HTR-8/SVneo (cell line): ENCODE measurements at regions not wholly inside any gene's neighbourhood (a gene's known extent, or its start where the extent isn't known, plus 50 kb on each side); places are given as distances from the start of the nearest gene placed in this dataset.
"Not testable (repeated sequence)": the region's sequence is repeated elsewhere in the genome, so short reads cannot be mapped to it uniquely, and the experiment has no call there.

Source experiments
- DNase-seq: peaks from one replicate; pipeline ENCODE4 v3.0.0; 2011; ENCODE audit warnings: low spot score, mixed read lengths; ENCODE audit not compliant: insufficient read length
- FAIRE-seq: peaks from 2 replicates; lab custom pipeline; 2011; peaks lifted over from hg19 to GRCh38; lab: Jason Lieb, UNC

DNA sequence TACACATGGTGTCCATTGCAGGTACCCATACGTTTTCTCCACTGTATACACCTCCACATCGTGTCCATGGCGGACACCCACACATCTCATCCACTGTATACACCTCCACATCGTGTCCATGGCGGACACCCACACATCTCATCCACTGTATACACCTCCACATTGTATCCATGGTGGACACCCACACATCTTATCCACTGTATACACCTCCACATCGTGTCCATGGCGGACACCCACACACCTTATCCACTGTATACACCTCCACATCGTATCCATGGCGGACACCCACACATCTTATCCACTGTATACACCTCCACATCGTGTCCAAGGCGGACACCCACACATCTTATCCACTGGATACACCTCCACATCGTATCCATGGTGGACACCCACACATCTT, 50.4 kb upstream of the TTC34 start:
- not testable (repeated sequence) for DNase-seq, FAIRE-seq

DNA sequence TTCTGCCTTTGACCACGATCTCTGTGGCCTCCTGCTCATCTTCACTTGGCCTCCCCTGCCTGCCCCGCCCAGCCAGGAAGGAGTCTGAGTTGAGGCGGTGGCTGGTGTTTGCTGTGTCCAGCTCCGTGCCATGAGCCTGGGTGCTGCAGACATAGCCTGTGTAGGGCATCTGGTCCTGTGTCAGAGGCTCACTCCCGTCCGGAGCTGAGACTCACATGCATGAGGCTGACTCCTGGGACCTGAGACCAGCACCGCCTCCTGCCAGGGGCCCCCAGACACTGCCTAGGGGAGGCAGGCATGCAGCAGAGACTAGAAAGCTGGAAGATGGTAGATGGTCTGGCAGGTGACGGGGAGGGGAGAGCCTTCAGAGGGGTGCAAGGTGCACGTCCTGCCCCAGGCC, 52.2 kb upstream of the TTC34 start:
- DNase-seq = no peak
- no peak for FAIRE-seq

DNA sequence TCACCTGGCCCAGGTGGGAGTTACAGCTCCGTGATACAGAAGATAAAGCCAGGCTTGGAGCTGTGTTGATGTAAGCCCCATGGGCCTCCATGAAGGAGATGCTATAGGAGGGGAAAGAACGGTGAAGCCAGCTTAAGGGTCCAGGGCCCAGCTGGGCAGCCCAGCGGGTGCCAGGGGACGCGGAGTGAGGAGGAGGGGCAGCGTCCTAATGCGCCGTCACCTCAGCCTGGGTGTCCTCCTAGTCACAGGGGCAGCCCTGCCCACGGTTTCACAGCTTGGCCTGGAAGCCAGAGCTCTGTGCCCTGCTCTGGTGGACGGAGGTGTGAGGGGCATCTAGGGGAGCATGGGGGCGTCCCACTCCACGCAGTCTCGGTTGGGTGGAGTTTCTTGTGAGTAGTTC, 52.7 kb upstream of the TTC34 start:
- DNase-seq (no peak), FAIRE-seq (no peak)

- DNase-seq = no peak
- no peak for FAIRE-seq
Observed at GRCh38 chr1:2854611-2855010, 53.1 kb upstream of the TTC34 start.

GRCh38 chr1:2855206-2856065, 53.9 kb upstream of the TTC34 start:
- DNase-seq (no peak), FAIRE-seq (no peak)

- no peak for FAIRE-seq
- DNase-seq = no peak
Observed at GRCh38 chr1:2856066-2856390, 54.5 kb upstream of the TTC34 start.

GRCh38 chr1:2856676-2857375, 55.3 kb upstream of the TTC34 start:
- FAIRE-seq (no peak), DNase-seq (no peak)

GRCh38 chr1:2857521-2857920, 56.0 kb upstream of the TTC34 start:
- FAIRE-seq (no peak), DNase-seq (no peak)

- DNase-seq (no peak), FAIRE-seq (no peak)
Observed at GRCh38 chr1:2858676-2859075, 57.2 kb upstream of the TTC34 start.

DNA sequence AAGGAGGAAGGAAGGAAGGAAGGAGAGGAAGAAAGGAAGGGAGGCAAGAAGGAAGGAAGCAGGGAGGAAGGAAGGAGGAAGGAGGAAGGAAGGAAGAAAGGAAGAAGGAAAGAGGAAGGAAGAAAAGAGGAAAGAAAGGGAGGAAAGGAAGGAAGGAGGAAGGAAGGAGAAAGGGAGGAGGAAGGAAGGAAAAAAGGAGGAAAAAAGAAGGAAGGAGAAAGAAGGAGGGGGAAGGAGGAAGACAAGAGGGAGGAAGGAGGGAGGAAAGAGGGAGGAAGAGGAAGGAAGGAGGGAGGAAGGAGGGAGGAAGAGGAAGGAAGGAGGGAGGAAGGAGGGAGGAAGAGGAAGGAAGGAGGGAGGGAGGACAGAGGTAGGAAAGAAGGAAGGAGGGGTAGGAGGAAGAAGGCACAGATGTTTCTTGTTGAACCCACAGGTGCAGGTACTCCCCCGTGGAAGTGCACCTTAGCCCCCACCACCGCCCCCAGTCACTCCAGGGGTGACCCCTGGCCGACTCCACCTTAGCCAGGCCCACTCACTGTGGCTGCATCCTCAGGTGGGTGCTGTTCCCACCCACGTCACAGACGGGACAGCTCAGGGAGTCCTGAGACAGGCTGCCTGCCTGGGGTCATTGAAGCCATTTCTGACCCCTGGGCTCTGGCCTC, 57.9 kb upstream of the TTC34 start:
- no peak for DNase-seq
- FAIRE-seq = peak; percentile 80

DNA sequence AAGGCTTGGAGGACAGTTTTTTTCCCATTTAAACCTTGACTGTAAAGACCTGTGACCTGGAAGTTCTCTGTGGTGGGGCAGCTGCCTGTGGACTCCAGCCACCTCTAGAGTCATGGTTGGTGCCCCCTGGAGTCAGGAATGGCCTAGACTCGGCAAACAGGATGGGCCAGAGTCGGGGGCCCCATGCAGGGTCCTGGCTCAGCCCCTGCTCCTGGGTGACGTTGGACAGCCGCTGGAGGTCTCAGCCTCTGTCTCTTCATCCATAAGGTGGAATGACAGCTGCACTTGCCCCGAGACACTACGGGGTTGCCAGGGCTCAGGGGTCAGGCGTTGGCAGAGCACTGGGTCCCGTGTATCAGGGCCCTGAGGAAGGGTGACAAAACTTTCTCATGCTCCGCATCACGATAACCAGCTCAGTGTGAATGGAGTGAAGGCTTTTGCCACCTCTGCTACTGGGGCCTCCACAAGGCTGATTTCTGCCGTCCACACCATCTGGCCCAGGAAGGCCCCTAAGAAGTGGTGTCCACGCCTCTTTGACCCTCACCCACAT, 58.5 kb upstream of the TTC34 start:
- FAIRE-seq = no peak

DNA sequence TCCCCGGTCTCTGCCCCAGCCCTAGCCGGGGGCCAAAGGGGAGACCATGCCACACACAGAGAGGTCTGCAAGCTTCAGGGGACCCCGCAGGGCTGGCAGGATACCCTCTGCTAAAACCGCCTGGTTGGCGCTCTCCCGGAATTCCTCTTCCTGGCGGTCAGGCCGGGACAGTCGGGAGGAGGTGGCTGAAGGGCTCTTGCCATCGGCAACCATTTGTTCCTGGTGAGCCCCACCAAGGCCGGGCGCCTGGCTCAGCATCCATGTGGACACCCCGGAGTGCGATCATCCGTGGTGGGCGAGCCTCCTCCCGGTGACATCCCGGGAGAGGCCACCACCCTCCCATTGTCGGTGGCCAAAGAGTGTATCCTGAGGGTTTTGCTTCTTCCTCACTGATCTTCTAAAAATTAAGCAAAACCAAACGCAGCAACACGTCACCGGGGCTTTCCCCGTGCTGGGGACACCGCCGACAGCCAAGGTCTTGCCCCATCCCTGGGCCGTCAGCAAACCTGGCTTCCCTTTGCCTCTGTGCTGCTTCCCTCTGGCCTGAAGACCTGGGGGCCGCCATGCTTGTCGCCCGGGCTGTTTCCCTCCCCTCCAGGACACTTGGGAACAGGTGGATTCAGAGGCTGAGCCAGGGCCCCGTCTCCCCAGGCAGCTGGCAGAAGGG, 59.1 kb upstream of the TTC34 start:
- FAIRE-seq (no peak), DNase-seq (no peak)

More for the DNA sequence above, 58.5 kb upstream of the TTC34 start:
- DNase-seq = no peak

DNA sequence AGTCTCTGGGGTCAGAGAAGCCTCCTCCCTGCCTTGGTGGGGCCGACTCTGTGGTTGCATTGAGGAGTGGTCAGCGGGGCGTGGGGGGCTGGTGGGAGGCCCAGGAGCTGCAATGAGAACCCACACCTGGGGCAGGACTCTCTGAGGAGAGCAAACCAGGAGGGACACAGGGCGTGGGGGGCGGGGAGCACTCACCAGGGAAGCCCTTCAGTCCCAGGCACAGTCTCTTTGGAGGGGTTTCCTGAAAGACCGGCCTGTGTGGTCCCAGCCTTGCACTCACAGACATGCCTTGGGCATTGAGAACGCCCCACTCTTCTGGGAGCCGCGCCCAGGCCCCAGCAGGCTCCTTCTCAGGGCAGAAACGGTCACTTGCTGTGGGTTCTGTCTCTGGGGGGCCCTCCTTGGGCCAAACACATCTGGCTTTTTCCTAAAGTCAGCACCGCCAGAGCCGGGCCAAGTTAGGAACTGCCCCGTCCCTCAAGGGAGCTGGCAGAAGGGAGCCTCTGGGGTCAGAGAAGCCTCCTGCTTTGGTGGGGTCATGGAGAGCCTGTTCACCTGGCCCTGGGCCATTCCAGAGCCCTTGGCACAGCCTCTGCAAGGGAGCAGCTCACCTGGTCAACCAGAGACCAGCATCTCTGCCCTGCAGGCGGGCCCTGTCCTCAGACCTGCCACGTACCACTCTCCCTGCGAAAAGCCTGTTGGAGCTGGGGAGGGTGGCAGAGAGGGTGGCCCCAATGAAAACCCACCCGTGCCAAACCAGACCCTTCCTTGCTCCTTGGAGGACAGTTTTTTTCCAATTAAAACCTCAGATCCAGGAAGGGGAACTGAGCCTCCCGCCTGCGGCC, 59.9 kb upstream of the TTC34 start:
- DNase-seq (no peak), FAIRE-seq (no peak)

DNA sequence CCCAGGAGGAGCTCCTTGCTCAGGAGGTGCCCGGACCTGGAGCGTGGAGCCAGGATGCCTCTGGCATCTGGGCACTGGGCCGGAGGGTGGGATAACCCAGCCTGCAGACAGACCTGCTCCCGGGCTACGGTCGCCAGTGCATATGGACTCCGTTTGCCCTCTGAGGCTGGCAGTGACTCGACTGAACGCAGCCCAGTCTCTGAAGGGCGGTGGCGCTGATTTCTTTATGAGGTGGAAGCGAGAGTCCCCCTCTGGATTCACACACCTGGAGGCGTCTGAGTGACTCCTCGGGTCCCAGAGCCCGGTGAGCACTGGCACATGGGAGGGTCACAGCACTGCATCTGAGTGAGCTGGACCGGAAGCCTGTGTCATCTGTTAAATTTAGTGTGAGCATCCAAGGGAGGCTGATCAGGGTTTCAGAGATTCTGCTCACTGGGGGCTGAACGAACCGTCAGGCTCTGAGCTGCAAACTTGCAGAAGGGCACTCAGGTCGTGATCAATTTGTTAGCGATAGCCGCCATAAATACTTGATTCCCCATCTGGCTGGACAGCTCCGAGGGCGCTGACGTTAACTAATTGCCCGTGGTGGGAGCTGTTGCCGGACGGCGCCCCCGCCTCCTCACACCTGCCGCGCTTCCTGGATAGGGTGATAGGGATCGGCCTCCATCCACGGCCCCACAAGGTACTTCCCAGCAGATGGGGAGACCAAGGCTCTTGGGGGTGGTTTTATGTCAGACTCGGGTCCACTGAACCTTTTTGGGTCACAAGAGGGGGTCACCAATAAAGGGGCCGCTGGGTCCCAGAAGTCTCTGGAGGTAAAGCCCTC, 60.7 kb upstream of the TTC34 start:
- DNase-seq = no peak
- FAIRE-seq = no peak

GRCh38 chr1:2862814-2863647, 61.5 kb upstream of the TTC34 start:
- FAIRE-seq (no peak), DNase-seq (no peak)

- no peak for FAIRE-seq
- no peak for DNase-seq
Observed at GRCh38 chr1:2863648-2863963, 62.1 kb upstream of the TTC34 start.

DNA sequence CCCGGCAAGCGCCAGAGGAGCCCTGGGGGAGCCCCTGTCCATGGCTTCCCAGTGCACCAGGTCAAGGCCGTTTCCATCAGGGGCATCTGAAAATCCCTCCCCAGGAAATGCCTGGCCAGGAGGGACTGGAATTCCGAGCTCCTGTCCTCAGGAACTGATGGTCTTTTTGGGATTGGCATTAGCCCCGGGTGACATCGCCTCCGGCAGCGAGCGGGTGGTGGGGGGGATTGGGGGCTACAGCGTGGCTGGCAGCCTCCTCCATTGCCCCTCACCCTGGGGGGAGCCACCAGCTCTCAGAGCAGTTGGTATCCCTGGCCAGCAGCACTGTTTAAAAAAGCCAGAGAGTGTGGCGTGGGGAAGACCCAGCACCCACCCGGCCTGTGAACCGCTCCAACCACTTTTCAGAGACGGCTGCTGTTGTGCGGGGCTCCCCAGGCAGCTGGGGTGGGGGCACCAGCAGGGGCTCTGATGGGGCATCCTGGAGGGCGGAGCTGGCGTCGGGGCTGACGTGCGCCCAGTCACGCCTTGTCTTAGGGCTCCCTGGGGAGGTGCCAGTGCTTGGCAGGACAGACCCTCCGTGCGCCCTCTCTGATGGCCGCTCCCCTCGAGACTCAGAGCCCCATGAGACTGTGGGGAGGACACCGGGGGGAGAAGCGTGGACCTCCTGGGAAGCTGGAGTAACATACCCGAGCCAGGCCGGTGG, 62.9 kb upstream of the TTC34 start:
- no peak for DNase-seq
- FAIRE-seq = no peak
